Lung (tissue), 11 donors: ENCODE measurements at regions not wholly inside any gene's neighbourhood (a gene's known extent, or its start where the extent isn't known, plus 50 kb on each side); places are given as distances from the start of the nearest gene placed in this dataset.

Experiments used
- ATAC-seq: fragments of 200-7000 bp; cut with Tn5 transposase; one replicate; pipeline ENCODE4 v1.9.1; 2020; ENCODE audit warnings: moderate number of reproducible peaks; ENCODE audit not compliant: insufficient read depth, low FRiP score
- DNase-seq, 3 donors: peaks; one replicate each; pipeline ENCODE4 v3.0.0-alpha.2; 2013 to 2017
- H3K27ac ChIP-seq, 2 donors: one replicate each; pipeline ENCODE4 v1.5.1; 2013; ENCODE audit warnings: mild to moderate bottlenecking in 2 of 2, moderate library complexity in 2 of 2, control low read depth in 1 of 2, inconsistent platforms in 1 of 2, low read depth in 1 of 2, low read length in 1 of 2
- H3K27me3 ChIP-seq, 3 donors: one replicate each; pipeline ENCODE4 v1.5.1; 2013; ENCODE audit warnings: low read length in 2 of 3; ENCODE audit not compliant: control insufficient read depth in 3 of 3, insufficient read depth in 3 of 3
- H3K36me3 ChIP-seq, 4 donors: one replicate each; pipeline ENCODE4 v1.5.1; 2013; ENCODE audit warnings: low read length in 4 of 4, mild to moderate bottlenecking in 1 of 4, moderate library complexity in 1 of 4; ENCODE audit not compliant: control insufficient read depth in 4 of 4, insufficient read depth in 4 of 4
- H3K4me1 ChIP-seq, 5 donors: one replicate each; pipeline ENCODE4 v1.5.1; 2013; ENCODE audit warnings: low read length in 5 of 5, mild to moderate bottlenecking in 2 of 5, moderate library complexity in 1 of 5; ENCODE audit not compliant: control insufficient read depth in 5 of 5, insufficient read depth in 5 of 5
- H3K4me3 ChIP-seq: one replicate; pipeline ENCODE4 v1.5.1; 2013; ENCODE audit warnings: mild to moderate bottlenecking, control low read depth, moderate library complexity
- H3K9ac ChIP-seq, 2 donors: one replicate each; pipeline ENCODE4 v1.5.1; 2013; ENCODE audit warnings: low read length in 2 of 2, control low read depth in 1 of 2; ENCODE audit not compliant: insufficient read depth in 1 of 2
- H3K9me3 ChIP-seq, 4 donors: one replicate each; pipeline ENCODE4 v1.5.1; 2013; ENCODE audit warnings: low read length in 3 of 4, mild to moderate bottlenecking in 1 of 4, moderate library complexity in 1 of 4; ENCODE audit not compliant: control insufficient read depth in 4 of 4, insufficient read depth in 3 of 4
- CTCF ChIP-seq: IDR thresholded peaks from 2 replicates; pipeline ENCODE4 v1.5.1; 2012; ENCODE audit warnings: mild to moderate bottlenecking; ENCODE audit errors: control extremely low read depth, extremely low read depth
- WGBS, 2 donors: extraction: QIAGEN DNeasy Blood & Tissue Kit; methylation state at CpG; one replicate each; pipeline ENCODE4 v1.1.7; 2013; 5-methylcytosine and 5-hydroxymethylcytosine counted together
- donor health status: control.
- donor health status: control.
- donor health status: Bipolar disorder and iron deficiency.
- donor health status: healthy.
- donor health status: DM: yes; HTN: yes; CAD: no.

GRCh38 chrX:85517994-85518718, 138.7 kb upstream of the POF1B start:
- no peak for DNase-seq
- no peak overlapping the region for H3K27ac ChIP-seq
- no peak overlapping the region for H3K9ac ChIP-seq
- no peaks in the 10 kb centered on the region for H3K27me3 ChIP-seq
- TF ChIP-seq CTCF = no peak
- no peaks in the 10 kb centered on the region for H3K36me3 ChIP-seq
- H3K4me1 ChIP-seq = no peaks in the 10 kb centered on the region
- WGBS, 2 donors = 76 to 91% methylated on average over 2 of the region's 2 CpGs
- no peaks in the 10 kb centered on the region for H3K9me3 ChIP-seq
- ATAC-seq = no peak
- H3K4me3 ChIP-seq = no peak overlapping the region

GRCh38 chrX:85516131-85516530, 136.7 kb upstream of the POF1B start:
- DNase-seq = no peak
- Histone ChIP-seq H3K36me3 (no peaks in the 10 kb centered on the region), H3K4me3 (no peak overlapping the region), H3K27me3 (no peaks in the 10 kb centered on the region), H3K4me1 (no peaks in the 10 kb centered on the region), H3K9ac (no peak overlapping the region), H3K9me3 (no peaks in the 10 kb centered on the region), H3K27ac (no peak overlapping the region)
- no peak for TF ChIP-seq CTCF
- ATAC-seq = no peak
- 53 to 89% methylated on average over 3 of the region's 3 CpGs for WGBS, 2 donors

- TF ChIP-seq CTCF = no peak
- WGBS, 2 donors = 55 to 71% methylated on average over 2 of the region's 2 CpGs
These were observed 127.4 kb upstream of the POF1B start for GRCh38 chrX:85506871-85507270.

GRCh38 chrX:85505801-85506200, 126.3 kb upstream of the POF1B start:
- Histone ChIP-seq H3K27ac (no peak overlapping the region), H3K9ac (no peak overlapping the region), H3K27me3 (peaks cover 0 to 5% (median 3%) of the 10 kb centered on the region in 3 donors), H3K9me3 (no peaks in the 10 kb centered on the region), H3K4me1 (no peaks in the 10 kb centered on the region), H3K4me3 (no peak overlapping the region), H3K36me3 (no peaks in the 10 kb centered on the region)
- ATAC-seq (no peak), DNase-seq (no peak)
- TF ChIP-seq CTCF = no peak
- 68 to 85% methylated on average over 2 of the region's 2 CpGs for WGBS, 2 donors

More at GRCh38 chrX:85506871-85507270, 127.4 kb upstream of the POF1B start:
- H3K36me3 ChIP-seq = no peaks in the 10 kb centered on the region
- DNase-seq (no peak), ATAC-seq (no peak)
- peaks cover 0 to 5% (median 3%) of the 10 kb centered on the region in 3 donors for H3K27me3 ChIP-seq
- H3K9ac ChIP-seq = no peak overlapping the region
- no peak overlapping the region for H3K27ac ChIP-seq
- H3K4me1 ChIP-seq = no peaks in the 10 kb centered on the region
- no peak overlapping the region for H3K4me3 ChIP-seq
- H3K9me3 ChIP-seq = no peaks in the 10 kb centered on the region
